ENCODE measurements at regions not wholly inside any gene's neighbourhood (a gene's known extent, or its start where the extent isn't known, plus 50 kb on each side); places are given as distances from the start of the nearest gene placed in this dataset.

DNA sequence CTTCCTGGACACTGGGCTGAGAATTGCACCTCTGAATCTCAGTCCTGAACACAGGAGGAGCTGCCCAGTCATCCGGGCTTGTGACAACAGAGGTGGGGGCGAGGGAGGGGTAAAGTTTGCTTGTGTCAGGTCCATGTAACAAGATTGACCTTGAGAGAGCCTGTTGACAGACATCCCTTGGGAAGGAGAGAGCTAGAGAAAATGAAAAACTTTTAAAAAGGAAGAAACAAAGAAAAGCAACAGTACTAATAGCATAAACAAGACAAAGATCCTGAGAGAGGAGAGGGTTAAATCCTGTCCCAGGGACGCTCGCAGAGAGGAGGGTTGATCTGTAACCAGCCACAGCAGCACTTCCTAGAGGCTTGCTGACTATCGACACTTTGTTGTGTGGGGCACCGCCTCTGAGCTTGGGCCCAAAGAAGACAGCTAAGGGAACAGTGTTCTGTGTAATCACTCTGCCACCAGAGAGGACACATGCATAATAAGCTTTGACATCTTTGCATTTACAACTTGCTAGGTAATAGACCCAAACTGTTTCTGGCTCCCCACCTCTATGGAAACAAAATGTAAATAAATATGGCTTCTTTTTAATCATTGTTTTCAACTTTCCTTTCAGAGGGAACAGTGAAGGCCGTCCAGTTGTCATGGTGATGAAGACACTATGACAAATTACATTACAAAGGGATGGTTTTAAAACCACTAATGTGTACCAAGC is 363.7 kb downstream of the CSNK1G3 start:
- peaks cover 0 to 2% of the 10 kb centered on the region in 2 experiments; a peak in 1 of 5 replicates for H3K9me3 Mint-ChIP-seq
- Histone ChIP-seq H2BK15ac (ENCODE audit: low read depth, low read length) (no peak overlapping the region), H3K9me3 (ENCODE audit: control insufficient read depth, low read depth, low read length) (no peaks in the 10 kb centered on the region), H3K27me3 (ENCODE audit: insufficient read depth, low read length) (no peaks in the 10 kb centered on the region; the same call in 1 of the 2 replicates), H2BK12ac (ENCODE audit: insufficient read length, low read depth, low read length) (peak overlapping the region; percentile 10), H3K27ac (ENCODE audit: insufficient read length, low read depth, low read length) (peak overlapping the region; percentile 92), H2AK5ac (ENCODE audit: insufficient read length, low read length) (no peak overlapping the region), H2BK20ac (ENCODE audit: low read depth, low read length, poor library complexity, severe bottlenecking) (no peak overlapping the region), H3K79me1 (ENCODE audit: insufficient read depth, low read depth, low read length, poor library complexity, severe bottlenecking) (no peaks in the 10 kb centered on the region), H2BK5ac (ENCODE audit: insufficient read length, low read length) (no peak overlapping the region), H3K23ac (ENCODE audit: insufficient read length, low read depth, low read length) (no peak overlapping the region), H3K4ac (ENCODE audit: low read depth, low read length) (no peak overlapping the region), H2BK120ac (ENCODE audit: low read depth, low read length, poor library complexity, severe bottlenecking) (no peak overlapping the region), H3K18ac (ENCODE audit: insufficient read length, low read depth, low read length) (peak overlapping the region; percentile 36), H4K20me1 (ENCODE audit: control insufficient read depth, insufficient read depth, insufficient read length) (no peaks in the 10 kb centered on the region), H4K91ac (ENCODE audit: insufficient read length, low read depth, low read length) (no peak overlapping the region), H3K9ac (ENCODE audit: extremely low read depth, insufficient read length, low read length) (no peak overlapping the region), H3K14ac (ENCODE audit: insufficient read depth, low read length) (no peak overlapping the region), H3K79me2 (ENCODE audit: insufficient read depth, low read length) (no peaks in the 10 kb centered on the region), H3T11ph (ENCODE audit: low read length) (no peak overlapping the region), H3K56ac (ENCODE audit: insufficient read length, low read depth, low read length) (no peak overlapping the region), H4K8ac (replicated peaks; ENCODE audit: insufficient read length, low read depth, low read length) (no peak overlapping the region), H4K5ac (ENCODE audit: insufficient read length, low read depth, low read length) (no peak overlapping the region), H3K23me2 (ENCODE audit: insufficient read length, low read depth, low read length, poor library complexity, severe bottlenecking) (peaks cover 3% of the 10 kb centered on the region), H2AFZ (ENCODE audit: low read length) (no peak overlapping the region), H3K4me1 (ENCODE audit: insufficient read depth, low read length) (peaks cover 15% of the 10 kb centered on the region), H3K4me2 (ENCODE audit: insufficient read depth, insufficient read length, low read length) (peak overlapping the region; percentile 60)
- H3K4me1 Mint-ChIP-seq, result peaks cover 57 to 62% of the 10 kb centered on the region in 2 experiments
- DNase-seq, result peak; percentile 80
- peaks cover 0 to 11% (median 7%) of the 10 kb centered on the region in 3 experiments; a peak in 2 of 7 replicates for H3K36me3 Mint-ChIP-seq (ENCODE audit: insufficient read depth in 1 of 3, low read depth in 3 of 3)
- H3K4me3 Mint-ChIP-seq, result peak overlapping the region; percentile 42 to 71
- no peaks in the 10 kb centered on the region for H3K27me3 Mint-ChIP-seq (ENCODE audit: low read depth)
- no peak for TF ChIP-seq CTCF (conservative IDR thresholded peaks at IDR 0.05)
- no CpG with 5 or more reads among the region's 7 CpGs for WGBS (ENCODE audit: extremely low coverage, insufficient read length, low lambda C conversion rate)
- peak overlapping the region; percentile 95 to 100 (median 97) for H3K27ac Mint-ChIP-seq
